Sigmoid colon (tissue), 4 donors: ENCODE measurements at regions not wholly inside any gene's neighbourhood (a gene's known extent, or its start where the extent isn't known, plus 50 kb on each side); places are given as distances from the start of the nearest gene placed in this dataset.

Source experiments
- POLR2A ChIP-seq, 2 donors: fragments of 450-650 bp; IDR thresholded peaks; one replicate each; pipeline ENCODE4 v1.6.1; 2016; ENCODE audit warnings: antibody characterized with exemption in 2 of 2, mild to moderate bottlenecking in 2 of 2, moderate library complexity in 2 of 2
- POLR2AphosphoS5 ChIP-seq, 4 donors: sonication (generic); formaldehyde crosslinking; IDR thresholded peaks; one replicate each; pipeline ENCODE4 v1.6.1; 2017; ENCODE audit warnings: antibody characterized with exemption in 4 of 4

DNA sequence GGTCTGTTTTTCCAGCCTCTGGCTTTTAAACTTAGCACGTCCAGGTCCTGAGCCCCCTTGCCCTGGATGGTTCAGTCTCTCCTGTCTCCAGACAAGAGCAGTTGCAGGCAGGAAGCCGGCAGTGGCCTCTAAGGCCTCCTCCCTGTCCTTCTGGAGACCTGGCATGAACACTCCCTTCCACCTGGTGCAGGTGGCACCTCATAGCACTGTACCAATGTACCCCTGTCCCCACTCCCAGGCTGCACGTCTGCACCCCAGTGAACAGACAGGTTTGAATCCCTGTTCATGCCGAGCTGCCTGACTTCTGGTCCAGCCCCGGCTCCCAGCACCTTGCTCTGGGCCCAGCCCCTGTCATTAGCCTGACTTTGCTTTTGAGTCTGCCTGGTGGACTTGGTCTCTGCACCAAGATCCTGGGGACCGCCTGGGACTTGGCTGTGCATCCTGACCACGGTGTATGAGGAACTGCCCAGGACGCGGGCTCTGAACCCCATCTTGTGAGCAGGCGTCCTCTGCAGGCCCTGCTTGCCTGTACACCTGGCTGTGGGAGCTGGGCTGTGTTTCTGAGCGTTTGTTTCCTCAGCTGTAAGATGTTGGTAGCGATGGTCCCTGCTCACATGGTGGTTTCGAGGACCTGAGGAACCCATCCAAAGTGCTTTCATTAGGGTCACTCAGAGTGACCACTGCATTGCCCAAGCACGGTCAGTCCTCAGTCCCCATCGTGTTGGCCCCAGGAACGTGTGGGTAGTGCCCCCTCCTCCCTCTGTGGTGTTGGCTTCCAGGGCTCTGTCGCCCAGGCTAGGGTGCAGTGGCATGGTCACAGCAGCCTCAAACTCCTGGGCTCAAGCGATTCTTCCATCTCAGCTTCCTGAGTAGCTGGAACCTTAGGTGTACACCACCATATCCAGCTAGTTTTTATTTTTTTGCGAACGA is 75.0 kb upstream of the SHANK2 start:
- TF ChIP-seq POLR2A (IDR thresholded peaks at IDR 0.05) = no peak
- no peak for TF ChIP-seq POLR2AphosphoS5 (IDR thresholded peaks at IDR 0.05)
